Upper lobe of left lung (tissue), 4 donors: ENCODE measurements at regions not wholly inside any gene's neighbourhood (a gene's known extent, or its start where the extent isn't known, plus 50 kb on each side); places are given as distances from the start of the nearest gene placed in this dataset.

ENCODE experiments used
- POLR2AphosphoS5 ChIP-seq, 2 donors: sonication (generic); formaldehyde crosslinking; IDR thresholded peaks; one replicate each; pipeline ENCODE4 v1.5.1; 2017; ENCODE audit warnings: antibody characterized with exemption in 2 of 2
- TF ChIP-seq, protein P1 (sequence below), 6 experiments: fragments of 450-650 bp in 4 of 6; fragments of 200-600 bp in 2 of 6; sonication (generic) in 2 of 6; IDR thresholded peaks; one replicate each; pipeline ENCODE4 v1.5.1; 2016 to 2019; ENCODE audit warnings: antibody characterized with exemption in 6 of 6

DNA sequence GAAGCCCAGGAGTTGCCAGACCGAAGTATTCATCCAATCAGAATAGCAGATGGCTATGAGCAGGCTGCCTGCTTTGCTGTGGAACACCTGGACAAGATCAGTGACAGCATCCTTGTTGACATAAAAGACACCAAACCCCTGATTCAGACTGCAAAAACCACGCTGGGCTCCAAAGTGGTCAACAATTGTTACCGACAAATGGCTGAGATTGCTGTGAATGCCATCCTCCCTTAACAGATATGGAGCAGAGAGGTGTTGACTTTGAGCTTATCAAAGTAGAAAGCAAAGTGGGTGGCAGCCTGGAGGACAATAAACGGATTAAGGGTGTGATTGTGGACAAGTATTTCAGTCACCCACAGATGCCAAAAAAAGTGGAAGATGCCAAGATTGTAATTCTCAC lies 250.3 kb upstream of the OBI1 start:
- TF ChIP-seq, protein P1, sequence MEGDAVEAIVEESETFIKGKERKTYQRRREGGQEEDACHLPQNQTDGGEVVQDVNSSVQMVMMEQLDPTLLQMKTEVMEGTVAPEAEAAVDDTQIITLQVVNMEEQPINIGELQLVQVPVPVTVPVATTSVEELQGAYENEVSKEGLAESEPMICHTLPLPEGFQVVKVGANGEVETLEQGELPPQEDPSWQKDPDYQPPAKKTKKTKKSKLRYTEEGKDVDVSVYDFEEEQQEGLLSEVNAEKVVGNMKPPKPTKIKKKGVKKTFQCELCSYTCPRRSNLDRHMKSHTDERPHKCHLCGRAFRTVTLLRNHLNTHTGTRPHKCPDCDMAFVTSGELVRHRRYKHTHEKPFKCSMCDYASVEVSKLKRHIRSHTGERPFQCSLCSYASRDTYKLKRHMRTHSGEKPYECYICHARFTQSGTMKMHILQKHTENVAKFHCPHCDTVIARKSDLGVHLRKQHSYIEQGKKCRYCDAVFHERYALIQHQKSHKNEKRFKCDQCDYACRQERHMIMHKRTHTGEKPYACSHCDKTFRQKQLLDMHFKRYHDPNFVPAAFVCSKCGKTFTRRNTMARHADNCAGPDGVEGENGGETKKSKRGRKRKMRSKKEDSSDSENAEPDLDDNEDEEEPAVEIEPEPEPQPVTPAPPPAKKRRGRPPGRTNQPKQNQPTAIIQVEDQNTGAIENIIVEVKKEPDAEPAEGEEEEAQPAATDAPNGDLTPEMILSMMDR (IDR thresholded peaks at IDR 0.05) = no peak
- no peak for TF ChIP-seq POLR2AphosphoS5 (IDR thresholded peaks at IDR 0.05)
